Amniotic epithelial cell (primary cell): ENCODE measurements at regions not wholly inside any gene's neighbourhood (a gene's known extent, or its start where the extent isn't known, plus 50 kb on each side); places are given as distances from the start of the nearest gene placed in this dataset.
"Not testable (repeated sequence)": the region's sequence is repeated elsewhere in the genome, so short reads cannot be mapped to it uniquely, and the experiment has no call there.

ENCODE experiments used
- DNase-seq: peaks from one replicate; pipeline ENCODE4 v3.0.0-alpha.2; 2010; ENCODE audit warnings: low read depth

- no peak for DNase-seq
Measured at GRCh38 chr6:2611092-2611491, 139.6 kb downstream of the MYLK4 start.

- no peak for DNase-seq
Measured at GRCh38 chr6:2608503-2608902, 142.2 kb downstream of the MYLK4 start.

GRCh38 chr6:2600363-2600762 lies 150.4 kb downstream of the MYLK4 start:
- no peak for DNase-seq

GRCh38 chr6:2599817-2600216 lies 150.9 kb downstream of the MYLK4 start:
- DNase-seq = no peak

- DNase-seq = no peak
Measured at GRCh38 chr6:2598867-2599266, 151.9 kb downstream of the MYLK4 start.

GRCh38 chr6:2597991-2598390 lies 152.7 kb downstream of the MYLK4 start:
- DNase-seq = no peak

GRCh38 chr6:2597457-2597856 lies 153.3 kb downstream of the MYLK4 start:
- not testable (repeated sequence) for DNase-seq

GRCh38 chr6:2596222-2596621 lies 154.5 kb downstream of the MYLK4 start:
- DNase-seq = no peak

GRCh38 chr6:2594868-2595267 lies 155.9 kb downstream of the MYLK4 start:
- no peak for DNase-seq

- no peak for DNase-seq
Measured at GRCh38 chr6:2593167-2593566, 157.6 kb downstream of the MYLK4 start.

GRCh38 chr6:2589171-2589661 lies 161.5 kb downstream of the MYLK4 start:
- no peak for DNase-seq

GRCh38 chr6:2583459-2583858 lies 167.3 kb downstream of the MYLK4 start:
- no peak for DNase-seq

GRCh38 chr6:2582268-2582667 lies 168.5 kb downstream of the MYLK4 start:
- DNase-seq = no peak

GRCh38 chr6:2581611-2582010 lies 169.1 kb downstream of the MYLK4 start:
- DNase-seq = no peak

GRCh38 chr6:2581011-2581410 lies 169.7 kb downstream of the MYLK4 start:
- no peak for DNase-seq

- no peak for DNase-seq
Measured at GRCh38 chr6:2579804-2580570, 170.7 kb downstream of the MYLK4 start.

GRCh38 chr6:2579241-2579761 lies 171.4 kb downstream of the MYLK4 start:
- no peak for DNase-seq

- no peak for DNase-seq
Measured at GRCh38 chr6:2578767-2579166, 172.0 kb downstream of the MYLK4 start.

GRCh38 chr6:2576499-2576898 lies 174.2 kb downstream of the MYLK4 start:
- DNase-seq = no peak

- DNase-seq = no peak
Measured at GRCh38 chr6:2575236-2575635, 175.5 kb downstream of the MYLK4 start.

- not testable (repeated sequence) for DNase-seq
Measured at GRCh38 chr6:2569420-2569819, 181.3 kb downstream of the MYLK4 start.

GRCh38 chr6:2566048-2566447 lies 184.7 kb downstream of the MYLK4 start:
- DNase-seq = no peak

- DNase-seq = no peak
Measured at GRCh38 chr6:2565499-2565898, 185.2 kb downstream of the MYLK4 start.

- no peak for DNase-seq
Measured at GRCh38 chr6:2563635-2564034, 187.1 kb downstream of the MYLK4 start.
